GM13976 (cell line): ENCODE measurements at regions not wholly inside any gene's neighbourhood (a gene's known extent, or its start where the extent isn't known, plus 50 kb on each side); places are given as distances from the start of the nearest gene placed in this dataset.
A peak's percentile ranks its signal among the peaks of the same experiment; 100 is the strongest.

ENCODE experiments used
- DNase-seq: peaks from one replicate; pipeline ENCODE4 v3.0.0; 2012; ENCODE audit warnings: low spot score
- in situ Hi-C: fragments of 300-500 bp; cut with MboI; formaldehyde crosslinking; loops from one replicate; pipeline ENCODE4 v1.12.0; 2022; ENCODE audit warnings: low sequenced_read_pairs, mixed read lengths, inconsistent platforms; ENCODE audit not compliant: unreplicated experiment
- TF ChIP-seq, protein P1 (sequence below): IDR thresholded peaks from 2 replicates; pipeline ENCODE4 v1.5.1; 2012; ENCODE audit warnings: borderline replicate concordance, mild to moderate bottlenecking; ENCODE audit not compliant: insufficient read depth; ENCODE audit errors: extremely low read depth, missing control alignments, control extremely low read depth

DNA sequence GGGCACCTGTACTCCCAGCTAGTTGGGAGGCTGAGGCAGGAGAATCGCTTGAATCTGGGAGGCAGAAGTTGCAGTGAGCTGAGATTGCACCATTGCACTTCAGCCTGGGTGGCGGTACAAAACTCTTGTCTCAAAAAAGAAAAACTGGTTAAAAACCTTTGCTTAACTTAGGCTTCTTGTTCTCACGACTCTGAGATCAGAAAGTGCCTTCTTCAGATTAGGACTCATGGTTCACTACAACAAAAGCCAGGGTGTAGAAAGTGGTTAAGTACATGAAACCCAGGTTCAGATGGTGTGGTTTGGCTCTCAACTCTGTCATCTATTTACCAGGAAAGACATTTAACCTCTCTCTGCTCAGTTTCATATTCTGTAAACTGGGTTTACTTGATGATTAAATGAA lies 168.4 kb downstream of the TUSC7 start:
- DNase-seq = no peak
- TF ChIP-seq, protein P1, sequence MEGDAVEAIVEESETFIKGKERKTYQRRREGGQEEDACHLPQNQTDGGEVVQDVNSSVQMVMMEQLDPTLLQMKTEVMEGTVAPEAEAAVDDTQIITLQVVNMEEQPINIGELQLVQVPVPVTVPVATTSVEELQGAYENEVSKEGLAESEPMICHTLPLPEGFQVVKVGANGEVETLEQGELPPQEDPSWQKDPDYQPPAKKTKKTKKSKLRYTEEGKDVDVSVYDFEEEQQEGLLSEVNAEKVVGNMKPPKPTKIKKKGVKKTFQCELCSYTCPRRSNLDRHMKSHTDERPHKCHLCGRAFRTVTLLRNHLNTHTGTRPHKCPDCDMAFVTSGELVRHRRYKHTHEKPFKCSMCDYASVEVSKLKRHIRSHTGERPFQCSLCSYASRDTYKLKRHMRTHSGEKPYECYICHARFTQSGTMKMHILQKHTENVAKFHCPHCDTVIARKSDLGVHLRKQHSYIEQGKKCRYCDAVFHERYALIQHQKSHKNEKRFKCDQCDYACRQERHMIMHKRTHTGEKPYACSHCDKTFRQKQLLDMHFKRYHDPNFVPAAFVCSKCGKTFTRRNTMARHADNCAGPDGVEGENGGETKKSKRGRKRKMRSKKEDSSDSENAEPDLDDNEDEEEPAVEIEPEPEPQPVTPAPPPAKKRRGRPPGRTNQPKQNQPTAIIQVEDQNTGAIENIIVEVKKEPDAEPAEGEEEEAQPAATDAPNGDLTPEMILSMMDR = no peak
- in situ Hi-C loops = no loop called here

DNA sequence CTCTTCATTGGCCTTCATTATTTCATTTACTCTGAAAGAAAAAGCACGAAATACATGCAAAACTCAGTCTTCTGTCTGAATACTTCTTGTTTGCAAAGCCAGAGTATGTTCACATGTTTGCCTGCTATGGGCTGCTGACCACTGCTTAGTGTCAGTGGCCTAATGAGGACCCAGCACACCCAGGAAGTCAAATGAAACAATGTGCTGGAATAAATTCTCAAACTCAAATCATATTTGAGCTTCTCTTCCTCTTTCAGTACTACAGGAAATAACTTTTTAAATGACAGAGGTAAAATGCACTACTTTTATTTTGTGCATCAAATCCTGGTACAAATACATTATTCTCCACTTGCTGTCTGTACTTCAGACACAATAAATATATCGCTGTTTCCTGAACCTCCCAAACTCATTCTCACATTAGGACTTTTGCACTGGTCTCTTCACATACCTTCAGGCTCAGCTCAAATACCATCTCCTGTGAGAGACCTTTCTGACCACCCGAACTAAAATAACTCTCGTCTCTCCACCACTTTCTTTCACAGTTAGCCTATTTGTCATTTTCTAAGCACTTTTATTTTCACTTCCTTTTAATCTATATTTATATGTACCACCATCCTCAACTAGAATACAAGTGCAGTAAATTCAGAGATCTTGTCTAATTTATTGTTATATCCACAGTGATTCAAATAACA lies 176.8 kb downstream of the TUSC7 start:
- in situ Hi-C loops = no loop called here
- DNase-seq = peak; percentile 8
- TF ChIP-seq, protein P1 = no peak

DNA sequence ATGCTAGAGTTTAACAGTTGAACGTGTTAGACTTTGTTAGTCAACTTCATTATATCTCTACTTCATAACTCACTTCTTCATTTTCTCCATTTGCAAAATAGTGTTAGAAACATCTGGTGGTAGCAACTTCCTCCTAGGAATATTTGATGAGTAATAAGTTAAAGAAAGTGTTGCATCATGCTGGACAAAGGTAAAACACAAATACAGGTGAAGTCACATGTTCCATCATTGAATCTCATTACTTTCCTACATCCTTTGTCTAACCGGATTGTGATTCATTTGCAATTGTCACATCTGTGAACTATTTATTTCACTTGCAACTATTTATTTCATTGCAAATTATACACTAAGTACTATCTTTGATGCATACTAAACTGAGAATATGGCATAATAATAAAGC lies 186.5 kb downstream of the TUSC7 start:
- in situ Hi-C loops = no loop called here
- TF ChIP-seq, protein P1 = no peak
- no peak for DNase-seq

DNA sequence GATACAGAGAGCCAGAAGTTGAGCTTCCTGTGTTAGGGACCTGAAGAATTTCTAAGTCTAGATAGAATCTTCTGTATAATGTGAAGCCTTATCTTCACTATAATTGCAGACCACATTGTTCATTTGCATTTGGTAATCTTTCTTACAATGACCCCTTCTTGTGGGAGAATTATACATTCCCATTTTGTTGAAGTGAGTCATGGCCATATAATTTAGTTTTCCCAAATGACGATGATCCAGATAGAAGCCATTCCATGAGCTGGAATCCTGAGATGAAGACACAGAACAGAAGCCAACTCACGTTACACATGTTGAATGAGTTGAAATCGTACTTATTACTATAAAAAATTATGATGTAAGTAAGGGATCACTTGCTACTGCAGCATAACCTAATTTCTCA lies 187.8 kb downstream of the TUSC7 start:
- TF ChIP-seq, protein P1 = no peak
- in situ Hi-C loops = no loop called here
- DNase-seq = no peak

DNA sequence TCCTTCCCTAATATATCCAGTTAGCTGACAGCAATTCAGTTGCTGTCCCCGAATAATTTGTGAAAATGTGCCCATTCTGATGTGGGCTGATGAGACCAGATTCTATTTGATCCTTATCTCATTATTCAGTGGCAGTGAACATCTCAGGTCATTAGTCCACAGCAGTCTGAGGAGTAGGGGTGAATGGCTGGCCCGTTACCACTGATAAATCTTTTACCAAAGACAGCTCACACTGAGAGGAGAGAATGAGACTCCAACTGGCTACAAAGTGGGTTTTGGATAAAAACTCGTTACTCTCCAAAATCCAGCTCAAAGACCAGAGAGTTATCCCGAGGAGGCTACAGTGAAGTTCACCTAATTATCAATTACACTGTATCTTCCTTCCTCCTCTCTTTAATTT lies 189.7 kb downstream of the TUSC7 start:
- in situ Hi-C loops = no loop called here
- no peak for DNase-seq
- TF ChIP-seq, protein P1 = no peak

DNA sequence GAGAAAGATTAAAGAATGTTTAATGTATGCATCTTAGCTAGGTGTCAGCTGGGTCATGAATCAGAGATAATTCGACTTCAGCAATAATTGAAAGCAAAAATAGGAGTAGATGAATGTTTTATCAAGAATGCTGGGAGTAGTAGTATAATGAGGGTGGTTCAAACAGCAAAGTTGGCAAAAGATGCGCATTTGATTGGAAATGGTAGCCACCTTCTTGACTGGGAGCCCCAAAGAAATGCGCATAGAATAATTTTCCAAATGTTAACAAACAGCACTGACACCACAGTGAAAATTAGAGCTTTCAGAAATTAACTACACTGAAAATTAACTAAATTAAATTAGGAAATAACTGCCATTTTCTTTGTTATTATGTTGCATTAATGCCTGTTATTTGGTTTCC lies 195.8 kb downstream of the TUSC7 start:
- TF ChIP-seq, protein P1 = no peak
- in situ Hi-C loops = no loop called here

More for the DNA sequence above, 195.8 kb downstream of the TUSC7 start:
- DNase-seq = no peak
